NB4 (cell line): ENCODE measurements at regions not wholly inside any gene's neighbourhood (a gene's known extent, or its start where the extent isn't known, plus 50 kb on each side); places are given as distances from the start of the nearest gene placed in this dataset.

Experiments used
- DNase-seq: peaks from one replicate; pipeline ENCODE4 v3.0.0; 2010; ENCODE audit warnings: low read depth
- H3K4me3 ChIP-seq: one replicate; pipeline ENCODE4 v1.5.1; 2011; ENCODE audit warnings: mild to moderate bottlenecking, low read depth, low read length, moderate library complexity
- CTCF ChIP-seq: IDR thresholded peaks from one replicate; pipeline ENCODE4 v1.5.1; 2012; ENCODE audit warnings: low read depth, low read length
- MAX ChIP-seq: IDR thresholded peaks from 2 replicates; pipeline ENCODE4 v1.6.1; 2011; ENCODE audit warnings: low read depth, low read length
- MYC ChIP-seq: IDR thresholded peaks from 2 replicates; pipeline ENCODE4 v1.6.1; 2011; ENCODE audit warnings: low read depth, low read length
- POLR2A ChIP-seq: IDR thresholded peaks from 2 replicates; pipeline ENCODE4 v1.6.1; 2011; ENCODE audit warnings: mild to moderate bottlenecking; ENCODE audit not compliant: insufficient read length; ENCODE audit errors: extremely low read depth

- no peak for DNase-seq
- TF ChIP-seq MYC (no peak), MAX (no peak), CTCF (no peak), POLR2A (no peak)
These were observed 221.2 kb downstream of the BUD13 start for GRCh38 chr11:116551576-116551975.

GRCh38 chr11:116548256-116548655, 224.5 kb downstream of the BUD13 start:
- no peak overlapping the region for H3K4me3 ChIP-seq
- TF ChIP-seq MYC (no peak), CTCF (no peak), POLR2A (no peak), MAX (no peak)
- DNase-seq, result no peak

More at GRCh38 chr11:116551576-116551975, 221.2 kb downstream of the BUD13 start:
- H3K4me3 ChIP-seq, result no peak overlapping the region

GRCh38 chr11:116547571-116547970, 225.2 kb downstream of the BUD13 start:
- no peak for TF ChIP-seq MAX
- TF ChIP-seq MYC, result no peak
- no peak for TF ChIP-seq CTCF
- no peak for TF ChIP-seq POLR2A
- no peak overlapping the region for H3K4me3 ChIP-seq
- no peak for DNase-seq

- TF ChIP-seq POLR2A, result no peak
- no peak overlapping the region for H3K4me3 ChIP-seq
- no peak for DNase-seq
These were observed 226.9 kb downstream of the BUD13 start for GRCh38 chr11:116545912-116546311.

- H3K4me3 ChIP-seq, result no peak overlapping the region
- DNase-seq, result no peak
- no peak for TF ChIP-seq MYC
- TF ChIP-seq POLR2A, result no peak
- TF ChIP-seq CTCF, result no peak
- TF ChIP-seq MAX, result no peak
These were observed 228.1 kb downstream of the BUD13 start for GRCh38 chr11:116544721-116545120.

GRCh38 chr11:116543911-116544475, 228.8 kb downstream of the BUD13 start:
- TF ChIP-seq POLR2A (no peak), CTCF (no peak), MAX (no peak), MYC (no peak)
- no peak overlapping the region for H3K4me3 ChIP-seq
- no peak for DNase-seq
